HG03575 (cell line): ENCODE measurements at regions not wholly inside any gene's neighbourhood (a gene's known extent, or its start where the extent isn't known, plus 50 kb on each side); places are given as distances from the start of the nearest gene placed in this dataset.
"Not testable (repeated sequence)": the region's sequence is repeated elsewhere in the genome, so short reads cannot be mapped to it uniquely, and the experiment has no call there.

Source experiments
- ATAC-seq: cut with Tn5 transposase; IDR thresholded peaks from one replicate; pipeline ENCODE4 v1.9.1; 2021; ENCODE audit not compliant: unreplicated experiment, insufficient number of reproducible peaks, low FRiP score; ENCODE audit errors: extremely low read depth

GRCh38 chr2:215658635-215659305 is 222.9 kb upstream of the FN1 start:
- ATAC-seq, result no peak

- ATAC-seq, result no peak
These were observed 222.0 kb upstream of the FN1 start for GRCh38 chr2:215657844-215658243.

GRCh38 chr2:215654148-215654819 is 218.4 kb upstream of the FN1 start:
- no peak for ATAC-seq

- ATAC-seq, result no peak
These were observed 217.6 kb upstream of the FN1 start for GRCh38 chr2:215653344-215654030.

- no peak for ATAC-seq
These were observed 216.5 kb upstream of the FN1 start for GRCh38 chr2:215652388-215652787.

GRCh38 chr2:215651412-215651811 is 215.5 kb upstream of the FN1 start:
- ATAC-seq, result no peak

GRCh38 chr2:215644233-215644897 is 208.5 kb upstream of the FN1 start:
- ATAC-seq, result no peak

- no peak for ATAC-seq
These were observed 202.8 kb upstream of the FN1 start for GRCh38 chr2:215638687-215639086.

- ATAC-seq, result no peak
These were observed 201.8 kb upstream of the FN1 start for GRCh38 chr2:215637651-215638050.

GRCh38 chr2:215636816-215637215 is 200.9 kb upstream of the FN1 start:
- ATAC-seq, result no peak

- no peak for ATAC-seq
These were observed 199.9 kb upstream of the FN1 start for GRCh38 chr2:215635788-215636139.

- no peak for ATAC-seq
These were observed 199.4 kb upstream of the FN1 start for GRCh38 chr2:215635071-215635787.

GRCh38 chr2:215633360-215633759 is 197.5 kb upstream of the FN1 start:
- ATAC-seq, result no peak

- no peak for ATAC-seq
These were observed 195.8 kb upstream of the FN1 start for GRCh38 chr2:215631696-215632095.

GRCh38 chr2:215630796-215631195 is 194.9 kb upstream of the FN1 start:
- not testable (repeated sequence) for ATAC-seq

GRCh38 chr2:215627771-215628170 is 191.9 kb upstream of the FN1 start:
- ATAC-seq, result no peak

GRCh38 chr2:215626812-215627281 is 191.0 kb upstream of the FN1 start:
- ATAC-seq, result no peak

GRCh38 chr2:215626063-215626462 is 190.2 kb upstream of the FN1 start:
- no peak for ATAC-seq

GRCh38 chr2:215625207-215625606 is 189.3 kb upstream of the FN1 start:
- no peak for ATAC-seq
